SK-N-SH (cell line): ENCODE measurements at regions not wholly inside any gene's neighbourhood (a gene's known extent, or its start where the extent isn't known, plus 50 kb on each side); places are given as distances from the start of the nearest gene placed in this dataset.

Experiments
- CTCF ChIA-PET: fragments of 300-600, 350-600 bp; formaldehyde crosslinking; extraction: SDS; loops from one replicate; lab custom pipeline; 2021; lab: Yijun Ruan, JAX
- POLR2A ChIA-PET: fragments of 350-600 bp; sonication (Branson Sonifier 250); formaldehyde crosslinking; extraction: SDS; loops from one replicate; lab custom pipeline; 2020; ENCODE audit warnings: antibody characterized with exemption, inconsistent platforms; lab: Yijun Ruan, JAX
- DNase-seq: peaks from one replicate; pipeline ENCODE4 v3.0.0; 2012
- H2AFZ ChIP-seq: fragments of 200-600 bp; sonication (generic); 2 replicates; pipeline ENCODE4 v1.8.1; 2016; ENCODE audit warnings: antibody characterized with exemption, mild to moderate bottlenecking, low read depth
- H3F3A ChIP-seq: fragments of 200-600 bp; sonication (generic); replicated peaks from 2 replicates; pipeline ENCODE3; 2016; ENCODE audit warnings: antibody characterized with exemption, mild to moderate bottlenecking; ENCODE audit not compliant: insufficient read depth
- H3K27ac ChIP-seq, 2 experiments: fragments of 200-500 bp in 1 of 2; fragments of 200-600 bp in 1 of 2; sonication (Bioruptor generic) in 1 of 2; sonication (generic), shearing (Covaris generic) in 1 of 2; 2 replicates each; pipeline versions ENCODE4 v1.5.1 to v1.6.1; 2014 to 2016; ENCODE audit warnings: low read depth in 2 of 2, inconsistent platforms in 1 of 2, low read length in 1 of 2, mild to moderate bottlenecking in 1 of 2, mixed read lengths in 1 of 2
- H3K27me3 ChIP-seq: fragments of 200-600 bp; sonication (generic), shearing (Covaris generic); 2 replicates; pipeline ENCODE4 v1.6.1; 2016; ENCODE audit warnings: mixed run types; ENCODE audit not compliant: insufficient read depth
- H3K36me3 ChIP-seq, 2 experiments: fragments of 200-500 bp in 1 of 2; fragments of 200-600 bp in 1 of 2; sonication (Bioruptor generic) in 1 of 2; sonication (generic) in 1 of 2; replicated peaks in 1 of 2; 2 replicates each; pipeline versions ENCODE3 to v1.5.1; 2014 to 2016; ENCODE audit warnings: low read length in 1 of 2, mild to moderate bottlenecking in 1 of 2; ENCODE audit not compliant: insufficient read depth in 2 of 2, control insufficient read depth in 1 of 2
- H3K4me1 ChIP-seq, 2 experiments: fragments of 200-500 bp in 1 of 2; fragments of 200-600 bp in 1 of 2; sonication (Bioruptor generic) in 1 of 2; sonication (generic), shearing (Covaris generic) in 1 of 2; 2 replicates each; pipeline versions ENCODE4 v1.5.1 to v1.6.1; 2014 to 2016; ENCODE audit warnings: low read depth in 1 of 2, low read length in 1 of 2, mixed run types in 1 of 2; ENCODE audit not compliant: insufficient read depth in 2 of 2, control insufficient read depth in 1 of 2
- H3K4me2 ChIP-seq: fragments of 200-600 bp; sonication (generic), shearing (Covaris generic); 2 replicates; pipeline ENCODE4 v1.6.1; 2017; ENCODE audit warnings: mixed run types
- H3K4me3 ChIP-seq, 2 experiments: fragments of 200-500 bp in 1 of 2; fragments of 200-600 bp in 1 of 2; sonication (Bioruptor generic) in 1 of 2; sonication (generic), shearing (Covaris generic) in 1 of 2; 2 replicates each; pipeline versions ENCODE4 v1.5.1 to v1.8.1; 2014 to 2016; ENCODE audit warnings: low read depth in 2 of 2, inconsistent platforms in 1 of 2, low read length in 1 of 2, mild to moderate bottlenecking in 1 of 2, mixed read lengths in 1 of 2, moderate library complexity in 1 of 2
- H3K79me2 ChIP-seq: fragments of 200-600 bp; sonication (generic); 2 replicates; pipeline ENCODE4 v1.8.1; 2017; ENCODE audit warnings: mild to moderate bottlenecking; ENCODE audit not compliant: insufficient read depth
- H3K9ac ChIP-seq: fragments of 200-600 bp; sonication (generic); 2 replicates; pipeline ENCODE4 v1.6.1; 2017; ENCODE audit warnings: mixed run types
- H3K9me2 ChIP-seq: fragments of 200-600 bp; sonication (generic); 2 replicates; pipeline ENCODE4 v1.6.1; 2017; ENCODE audit warnings: mixed run types
- H3K9me3 ChIP-seq: fragments of 200-600 bp; sonication (generic); 2 replicates; pipeline ENCODE4 v1.6.1; 2017; ENCODE audit warnings: mixed run types, mild to moderate bottlenecking, moderate library complexity
- H4K20me1 ChIP-seq: fragments of 200-600 bp; sonication (generic); 2 replicates; pipeline ENCODE4 v1.6.1; 2017; ENCODE audit warnings: mild to moderate bottlenecking, mixed run types; ENCODE audit not compliant: insufficient read depth
- CHD2 ChIP-seq: fragments of 150-350 bp; IDR thresholded peaks from 2 replicates; pipeline ENCODE4 v1.6.1; 2018; ENCODE audit warnings: low read length; ENCODE audit not compliant: partially characterized antibody
- EP300 ChIP-seq, 2 experiments: IDR thresholded peaks; 2 replicates each; pipeline versions ENCODE4 v1.4.0 to v1.6.1; 2012; ENCODE audit warnings: borderline replicate concordance in 1 of 2, low read depth in 1 of 2, low read length in 1 of 2
- EZH2phosphoT487 ChIP-seq: fragments of 200-600 bp; sonication (generic); IDR thresholded peaks from 2 replicates; pipeline ENCODE4 v1.6.1; 2017; ENCODE audit warnings: low read depth, mixed run types, mild to moderate bottlenecking, antibody characterized with exemption, moderate library complexity, borderline replicate concordance
- FOXJ3 ChIP-seq: sonication (generic); formaldehyde crosslinking; IDR thresholded peaks from 2 replicates; pipeline ENCODE4 v1.5.1; 2020; ENCODE audit warnings: mild to moderate bottlenecking, missing genetic modification reagents
- FOXM1 ChIP-seq: IDR thresholded peaks from 2 replicates; pipeline ENCODE4 v1.4.0; 2012; ENCODE audit warnings: low read depth, mild to moderate bottlenecking
- GABPA ChIP-seq: IDR thresholded peaks from 2 replicates; pipeline ENCODE4 v1.4.0; 2012; ENCODE audit warnings: low read depth, mild to moderate bottlenecking
- GATA2 ChIP-seq: sonication (generic); formaldehyde crosslinking; IDR thresholded peaks from 2 replicates; pipeline ENCODE4 v1.5.0; 2020; ENCODE audit warnings: mild to moderate bottlenecking, missing genetic modification reagents
- MEF2A ChIP-seq: IDR thresholded peaks from 2 replicates; pipeline ENCODE4 v1.4.0; 2012; ENCODE audit warnings: low read depth, borderline replicate concordance
- MXI1 ChIP-seq: IDR thresholded peaks from 2 replicates; pipeline ENCODE4 v1.6.1; 2012; ENCODE audit warnings: mild to moderate bottlenecking, low read depth, low read length, improper control_type of control experiment
- NFIC ChIP-seq: IDR thresholded peaks from 2 replicates; pipeline ENCODE4 v1.4.0; 2012; ENCODE audit warnings: borderline replicate concordance
- PBX3 ChIP-seq: IDR thresholded peaks from 2 replicates; pipeline ENCODE4; 2012
- RFX5 ChIP-seq: IDR thresholded peaks from 2 replicates; pipeline ENCODE4 v1.6.1; 2012; ENCODE audit warnings: mild to moderate bottlenecking, improper control_type of control experiment, low read length
- RXRA ChIP-seq: IDR thresholded peaks from 2 replicates; pipeline ENCODE4 v1.4.0; 2012; ENCODE audit warnings: low read depth, mild to moderate bottlenecking, borderline replicate concordance
- SMC3 ChIP-seq: IDR thresholded peaks from 2 replicates; pipeline ENCODE4 v1.6.1; 2012; ENCODE audit warnings: low read depth, low read length, improper control_type of control experiment
- TAF1 ChIP-seq: IDR thresholded peaks from 2 replicates; pipeline ENCODE4 v1.6.1; 2012; ENCODE audit warnings: low read depth, mild to moderate bottlenecking, low read length, moderate library complexity, borderline replicate concordance
- TCF12 ChIP-seq: IDR thresholded peaks from 2 replicates; pipeline ENCODE4 v1.4.0; 2012
- TEAD4 ChIP-seq: IDR thresholded peaks from 2 replicates; pipeline ENCODE4 v1.4.0; 2012; ENCODE audit warnings: mild to moderate bottlenecking, borderline replicate concordance; ENCODE audit not compliant: insufficient read depth
- WGBS: methylation state at CpG from one replicate; pipeline ENCODE4 v1.1.6; 2017; ENCODE audit warnings: low lambda C conversion rate; 5-methylcytosine and 5-hydroxymethylcytosine counted together
- TF ChIP-seq, protein P1 (sequence below): IDR thresholded peaks from 2 replicates; pipeline ENCODE4 v1.6.1; 2012; ENCODE audit warnings: mild to moderate bottlenecking, low read depth, low read length, moderate library complexity
- TF ChIP-seq, protein P2 (sequence below): fragments of 150-350 bp; IDR thresholded peaks from 2 replicates; pipeline ENCODE4 v1.6.1; 2017; ENCODE audit warnings: antibody characterized with exemption, low read length, low read depth, borderline replicate concordance
- TF ChIP-seq, protein P3 (sequence below): IDR thresholded peaks from 2 replicates; pipeline ENCODE4 v1.4.0; 2012; ENCODE audit warnings: low read depth

GRCh38 chr14:84657911-84658310 is 872.0 kb upstream of the FLRT2 start:
- H3K36me3 ChIP-seq: no peaks in the 10 kb centered on the region

DNA sequence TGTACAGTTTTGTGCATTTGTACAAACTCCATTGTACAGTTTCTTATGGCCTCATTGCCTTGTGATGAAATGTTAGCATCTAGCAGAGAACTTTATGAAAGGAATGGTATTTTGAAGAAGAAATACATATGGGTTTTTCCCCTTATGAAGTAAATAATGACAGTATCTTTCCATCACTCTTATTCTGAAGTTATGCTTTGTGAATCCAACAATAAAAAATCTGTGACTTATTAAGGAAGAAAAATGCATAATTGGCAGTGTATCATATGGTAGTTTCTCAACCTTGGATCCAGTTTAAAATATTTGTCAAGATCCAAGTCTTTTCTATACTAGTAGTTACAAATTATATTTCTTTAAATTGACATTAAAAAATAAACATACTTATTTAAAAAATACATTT is 859.1 kb upstream of the FLRT2 start:
- no peak overlapping the region for H3K4me3 ChIP-seq
- no peaks in the 10 kb centered on the region for H3K27me3 ChIP-seq
- CTCF ChIA-PET: no interaction called here
- no peak overlapping the region for H3K4me2 ChIP-seq
- no peaks in the 10 kb centered on the region for H3K9me3 ChIP-seq
- POLR2A ChIA-PET: no interaction called here
- H3K9me2 ChIP-seq: no peaks in the 10 kb centered on the region
- no peak for DNase-seq
- H3K36me3 ChIP-seq: no peaks in the 10 kb centered on the region
- no peak overlapping the region for H3K27ac ChIP-seq
- H2AFZ ChIP-seq: no peak overlapping the region
- no peak for TF ChIP-seq PBX3
- TF ChIP-seq FOXJ3: no peak
- TF ChIP-seq GABPA: no peak
- TF ChIP-seq, all 33 proteins: peak for 0
- Histone ChIP-seq H4K20me1 (no peaks in the 10 kb centered on the region), H3K9ac (no peak overlapping the region), H3K4me1 (no peaks in the 10 kb centered on the region), H3F3A (no peaks in the 10 kb centered on the region), H3K79me2 (no peaks in the 10 kb centered on the region)

More at GRCh38 chr14:84657911-84658310, 872.0 kb upstream of the FLRT2 start:
- Histone ChIP-seq H3K9me2 (no peaks in the 10 kb centered on the region), H3K4me3 (no peak overlapping the region), H3K9me3 (no peaks in the 10 kb centered on the region), H3F3A (no peaks in the 10 kb centered on the region), H4K20me1 (no peaks in the 10 kb centered on the region), H3K4me2 (no peak overlapping the region), H3K4me1 (no peaks in the 10 kb centered on the region), H3K79me2 (no peaks in the 10 kb centered on the region), H3K9ac (no peak overlapping the region), H3K27ac (no peak overlapping the region)
- no peak for DNase-seq
- ChIA-PET POLR2A (no interaction called here), CTCF (no interaction called here)
- WGBS: 0% methylated on average over 1 of the region's 1 CpG
- TF ChIP-seq, protein P1, sequence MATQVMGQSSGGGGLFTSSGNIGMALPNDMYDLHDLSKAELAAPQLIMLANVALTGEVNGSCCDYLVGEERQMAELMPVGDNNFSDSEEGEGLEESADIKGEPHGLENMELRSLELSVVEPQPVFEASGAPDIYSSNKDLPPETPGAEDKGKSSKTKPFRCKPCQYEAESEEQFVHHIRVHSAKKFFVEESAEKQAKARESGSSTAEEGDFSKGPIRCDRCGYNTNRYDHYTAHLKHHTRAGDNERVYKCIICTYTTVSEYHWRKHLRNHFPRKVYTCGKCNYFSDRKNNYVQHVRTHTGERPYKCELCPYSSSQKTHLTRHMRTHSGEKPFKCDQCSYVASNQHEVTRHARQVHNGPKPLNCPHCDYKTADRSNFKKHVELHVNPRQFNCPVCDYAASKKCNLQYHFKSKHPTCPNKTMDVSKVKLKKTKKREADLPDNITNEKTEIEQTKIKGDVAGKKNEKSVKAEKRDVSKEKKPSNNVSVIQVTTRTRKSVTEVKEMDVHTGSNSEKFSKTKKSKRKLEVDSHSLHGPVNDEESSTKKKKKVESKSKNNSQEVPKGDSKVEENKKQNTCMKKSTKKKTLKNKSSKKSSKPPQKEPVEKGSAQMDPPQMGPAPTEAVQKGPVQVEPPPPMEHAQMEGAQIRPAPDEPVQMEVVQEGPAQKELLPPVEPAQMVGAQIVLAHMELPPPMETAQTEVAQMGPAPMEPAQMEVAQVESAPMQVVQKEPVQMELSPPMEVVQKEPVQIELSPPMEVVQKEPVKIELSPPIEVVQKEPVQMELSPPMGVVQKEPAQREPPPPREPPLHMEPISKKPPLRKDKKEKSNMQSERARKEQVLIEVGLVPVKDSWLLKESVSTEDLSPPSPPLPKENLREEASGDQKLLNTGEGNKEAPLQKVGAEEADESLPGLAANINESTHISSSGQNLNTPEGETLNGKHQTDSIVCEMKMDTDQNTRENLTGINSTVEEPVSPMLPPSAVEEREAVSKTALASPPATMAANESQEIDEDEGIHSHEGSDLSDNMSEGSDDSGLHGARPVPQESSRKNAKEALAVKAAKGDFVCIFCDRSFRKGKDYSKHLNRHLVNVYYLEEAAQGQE: no peak
- TF ChIP-seq MXI1: no peak
- no peak for TF ChIP-seq SMC3
- no peak for TF ChIP-seq FOXM1
- no peak for TF ChIP-seq TAF1
- TF ChIP-seq CHD2: no peak
- TF ChIP-seq RFX5: no peak
- TF ChIP-seq TCF12: no peak
- no peak for TF ChIP-seq NFIC
- TF ChIP-seq, protein P2, sequence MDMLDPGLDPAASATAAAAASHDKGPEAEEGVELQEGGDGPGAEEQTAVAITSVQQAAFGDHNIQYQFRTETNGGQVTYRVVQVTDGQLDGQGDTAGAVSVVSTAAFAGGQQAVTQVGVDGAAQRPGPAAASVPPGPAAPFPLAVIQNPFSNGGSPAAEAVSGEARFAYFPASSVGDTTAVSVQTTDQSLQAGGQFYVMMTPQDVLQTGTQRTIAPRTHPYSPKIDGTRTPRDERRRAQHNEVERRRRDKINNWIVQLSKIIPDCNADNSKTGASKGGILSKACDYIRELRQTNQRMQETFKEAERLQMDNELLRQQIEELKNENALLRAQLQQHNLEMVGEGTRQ: no peak
- TF ChIP-seq EZH2phosphoT487: no peak
- TF ChIP-seq RXRA: no peak
- TF ChIP-seq, protein P3, sequence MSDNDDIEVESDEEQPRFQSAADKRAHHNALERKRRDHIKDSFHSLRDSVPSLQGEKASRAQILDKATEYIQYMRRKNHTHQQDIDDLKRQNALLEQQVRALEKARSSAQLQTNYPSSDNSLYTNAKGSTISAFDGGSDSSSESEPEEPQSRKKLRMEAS: no peak
- TF ChIP-seq EP300 (IDR thresholded peaks at IDR 0.05; ENCODE audit: borderline replicate concordance in 1 of 2, low read depth in 1 of 2, low read length in 1 of 2): no peak
- TF ChIP-seq GATA2 (CRISPR knock-in tag): no peak
- TF ChIP-seq TEAD4: no peak
- no peak for TF ChIP-seq MEF2A
- TF ChIP-seq, all 33 proteins: peak for 0
- no peaks in the 10 kb centered on the region for H3K27me3 ChIP-seq
- no peak overlapping the region for H2AFZ ChIP-seq
